ENCODE measurements at regions not wholly inside any gene's neighbourhood (a gene's known extent, or its start where the extent isn't known, plus 50 kb on each side); places are given as distances from the start of the nearest gene placed in this dataset.

DNA sequence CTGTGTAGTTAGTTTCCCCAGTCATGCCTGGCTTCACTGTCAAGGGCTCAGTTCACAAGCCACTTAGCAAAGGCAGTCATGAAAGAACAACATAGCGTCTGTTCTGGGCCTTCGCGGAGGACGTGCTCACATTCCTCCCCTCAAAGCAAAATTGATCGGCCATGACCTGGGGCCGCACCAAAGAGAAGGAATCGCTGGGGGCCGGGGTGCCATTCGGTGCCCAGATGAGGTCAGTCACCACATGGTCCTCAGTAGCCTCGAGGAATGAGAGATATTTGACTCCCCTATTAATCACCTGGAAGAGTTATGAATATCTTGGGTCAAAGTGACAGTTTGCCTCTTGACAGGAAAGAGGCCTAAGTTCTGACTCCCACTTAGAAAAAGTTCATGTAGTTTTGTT lies 251.1 kb upstream of the JUN start:
- DNase-seq, result no peak

DNA sequence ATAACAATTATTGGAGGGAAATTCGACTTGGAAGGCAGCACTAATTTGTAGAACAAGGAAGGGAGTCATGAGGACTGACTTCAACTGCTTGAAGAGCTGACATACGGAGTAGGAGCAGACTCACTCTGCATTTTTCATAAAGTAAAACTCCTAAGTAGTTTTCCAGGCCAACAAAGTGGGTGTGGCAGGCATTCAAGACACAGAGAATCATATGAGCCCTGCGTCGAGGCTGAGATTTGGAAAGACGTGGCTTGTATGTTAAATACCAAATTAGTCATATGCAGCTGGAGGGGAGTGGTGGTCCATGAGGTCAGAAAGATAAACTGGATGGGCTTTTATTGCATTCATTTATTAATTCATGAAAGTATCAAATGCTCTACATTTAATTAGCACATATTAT lies 255.7 kb upstream of the JUN start:
- DNase-seq, result no peak

DNA sequence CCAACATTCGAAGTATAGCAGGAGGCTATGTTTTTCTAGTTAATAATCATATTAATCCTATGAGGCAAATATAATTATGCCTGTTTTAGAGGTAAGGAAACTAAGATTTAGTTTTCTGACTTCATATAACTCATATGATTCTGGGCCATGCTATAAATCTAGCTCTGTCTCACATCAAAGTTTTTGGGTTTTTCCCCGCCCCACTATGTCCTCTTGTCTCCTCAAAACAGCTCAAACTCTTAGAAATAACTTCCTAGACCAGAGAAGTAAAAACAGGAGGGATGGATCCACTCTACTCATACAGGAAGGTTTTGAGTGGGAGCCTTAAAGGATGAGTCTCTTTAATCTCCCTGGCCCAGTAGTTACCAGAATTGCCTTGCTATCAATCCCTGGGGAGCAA lies 256.4 kb upstream of the FGGY start:
- DNase-seq, result no peak

DNA sequence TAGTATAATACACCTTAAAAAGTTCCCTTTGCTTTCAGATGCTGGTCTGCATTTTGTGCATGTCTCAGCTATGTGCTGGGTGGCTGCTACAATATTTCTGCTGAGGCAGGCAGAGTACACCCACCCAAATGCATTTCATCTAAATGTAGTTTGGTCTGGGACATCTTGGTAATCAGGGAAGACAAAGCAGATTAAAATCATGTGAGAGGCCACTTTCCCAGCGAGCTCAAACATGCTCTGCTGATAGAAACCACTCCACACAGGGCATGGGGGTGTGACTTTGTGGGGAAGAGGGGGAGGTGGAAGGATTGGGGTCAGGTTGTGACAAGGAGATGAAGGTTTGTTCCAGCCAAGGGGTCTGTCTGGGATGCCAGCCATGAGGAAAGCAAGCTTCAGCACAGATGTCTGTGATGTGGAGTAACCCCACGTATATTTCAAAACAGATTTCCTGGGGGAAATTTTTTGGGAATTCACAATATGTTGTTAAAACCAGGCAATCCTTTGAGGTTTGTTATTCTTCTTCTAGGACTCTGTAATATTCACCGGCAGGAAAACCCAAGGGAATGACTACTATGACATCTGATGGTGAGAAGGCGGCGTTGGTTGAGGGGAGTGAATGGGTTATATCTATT lies 255.1 kb upstream of the FGGY start:
- DNase-seq, result no peak

DNA sequence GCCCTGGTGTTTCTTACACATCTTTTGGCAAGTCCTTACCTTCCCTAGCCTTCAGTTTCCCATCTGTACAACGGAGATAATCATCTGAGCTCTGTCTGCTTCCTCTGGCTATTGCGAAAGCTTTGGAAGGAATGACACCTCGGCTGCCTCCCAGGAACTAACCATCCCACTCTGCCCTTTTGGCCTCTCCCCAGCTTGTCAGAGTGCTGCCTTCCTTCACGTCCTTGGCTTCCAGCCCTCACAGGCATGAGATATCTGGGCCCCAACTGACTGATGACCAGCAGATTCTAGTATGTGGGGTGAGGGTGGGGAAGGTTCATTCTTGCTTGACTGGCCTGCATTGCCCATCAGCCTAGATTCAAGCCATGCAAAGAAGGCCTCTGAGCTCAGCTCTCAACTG lies 253.1 kb upstream of the FGGY start:
- no peak for DNase-seq

DNA sequence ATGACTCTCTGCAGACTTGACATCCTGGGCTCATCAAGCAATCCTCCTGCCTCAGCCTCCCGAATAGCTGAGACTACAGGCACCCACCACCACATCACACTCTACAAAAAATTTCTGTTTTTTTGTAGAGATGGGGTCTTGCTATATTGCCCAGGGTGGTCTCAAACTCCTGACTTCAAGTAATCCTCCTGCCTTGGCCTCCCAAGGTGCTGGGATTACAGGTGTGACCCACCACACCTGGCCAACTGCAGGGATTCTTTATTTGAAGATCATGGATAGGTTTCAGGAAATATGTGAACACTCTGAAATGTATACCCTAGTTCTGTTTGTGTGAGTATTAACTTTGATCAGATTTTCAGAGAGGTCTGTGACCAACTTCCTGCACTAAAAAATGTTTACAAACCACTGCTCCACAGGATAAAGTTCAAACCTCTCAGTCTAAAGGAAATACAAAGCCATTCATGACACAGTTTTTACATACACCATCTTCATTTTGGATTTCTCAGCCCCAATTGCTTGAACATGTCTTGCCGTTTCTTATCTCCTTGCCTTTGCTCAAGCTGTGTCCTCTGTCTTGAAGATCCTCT lies 252.3 kb upstream of the FGGY start:
- no peak for DNase-seq

DNA sequence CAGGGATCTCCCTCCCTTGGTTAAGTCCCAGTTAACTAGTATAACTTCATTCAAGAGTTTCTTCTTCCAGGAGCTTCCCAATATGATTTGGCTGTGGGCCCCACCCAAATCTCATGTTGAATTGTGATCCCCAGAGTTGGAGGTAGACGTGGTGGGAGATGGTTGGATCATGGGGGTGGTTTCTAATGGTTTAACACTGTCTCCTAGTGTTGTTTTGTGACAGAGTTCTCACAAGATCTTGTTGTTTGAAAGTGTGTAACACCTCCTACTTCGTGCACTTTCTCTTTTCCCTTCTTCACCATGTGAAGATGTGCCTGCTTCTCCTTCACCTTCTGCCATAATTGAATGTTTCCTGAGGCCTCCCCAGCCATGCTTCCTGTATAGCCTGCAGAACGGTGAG lies 251.8 kb upstream of the FGGY start:
- DNase-seq, result no peak

DNA sequence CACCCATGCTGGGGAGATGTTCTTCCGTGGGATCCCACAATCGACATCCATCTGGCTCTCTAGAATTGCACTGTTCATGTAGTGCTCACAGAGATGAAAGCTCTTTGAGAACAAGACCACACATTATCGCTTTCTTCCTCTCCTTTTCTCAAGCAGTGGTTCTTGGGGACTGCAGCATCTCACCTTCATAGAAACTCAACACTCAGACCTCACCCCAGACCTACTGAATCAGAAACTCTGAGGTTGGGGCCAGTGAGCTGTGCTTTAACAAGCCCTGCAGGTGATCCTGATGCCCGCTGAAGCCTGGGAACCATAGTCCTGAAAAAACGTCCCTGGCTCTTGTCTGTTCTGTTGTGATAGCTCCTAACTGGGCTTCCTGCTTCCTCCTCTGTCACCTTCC lies 251.3 kb upstream of the FGGY start:
- DNase-seq, result no peak

DNA sequence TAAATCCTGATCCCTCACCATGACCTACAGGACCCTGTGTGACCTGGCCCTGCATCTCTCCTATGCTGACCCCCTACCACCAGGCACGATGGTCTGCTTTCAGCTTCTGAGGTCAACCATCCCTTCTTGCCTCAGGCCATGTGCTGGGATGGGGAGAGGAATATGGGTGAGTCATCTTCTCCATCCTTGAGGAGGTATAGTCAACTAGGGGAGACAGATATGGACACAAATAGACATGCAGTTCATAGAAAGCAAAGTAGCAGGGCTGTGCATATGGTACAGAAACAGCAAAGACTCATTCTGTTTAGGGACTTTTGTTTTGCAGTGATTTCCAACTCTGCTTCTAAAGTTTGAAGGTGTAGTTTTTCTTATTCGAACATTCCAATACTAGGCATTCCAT lies 250.8 kb upstream of the FGGY start:
- DNase-seq, result no peak

DNA sequence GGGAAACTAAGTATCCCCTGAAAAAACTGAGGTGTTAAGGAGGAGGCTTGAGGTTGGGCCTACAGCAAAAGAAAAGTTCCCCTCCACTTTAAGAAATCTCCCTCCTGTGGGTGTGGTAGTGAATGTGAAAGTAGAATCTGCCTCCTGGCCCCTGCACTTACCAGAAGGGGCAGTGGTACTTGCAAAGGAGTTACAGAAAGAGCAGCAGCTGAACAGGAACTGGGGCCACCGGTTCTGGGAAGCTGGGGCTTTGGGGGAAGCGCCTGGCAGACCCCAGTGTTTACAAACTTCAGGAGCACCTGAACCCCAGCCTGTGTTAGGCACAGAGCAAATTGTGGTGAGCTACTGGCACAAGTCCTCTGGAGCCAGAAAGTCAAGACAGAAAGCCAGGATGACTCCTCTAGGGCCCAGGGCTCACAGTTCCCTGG lies 250.2 kb upstream of the FGGY start:
- DNase-seq, result no peak

DNA sequence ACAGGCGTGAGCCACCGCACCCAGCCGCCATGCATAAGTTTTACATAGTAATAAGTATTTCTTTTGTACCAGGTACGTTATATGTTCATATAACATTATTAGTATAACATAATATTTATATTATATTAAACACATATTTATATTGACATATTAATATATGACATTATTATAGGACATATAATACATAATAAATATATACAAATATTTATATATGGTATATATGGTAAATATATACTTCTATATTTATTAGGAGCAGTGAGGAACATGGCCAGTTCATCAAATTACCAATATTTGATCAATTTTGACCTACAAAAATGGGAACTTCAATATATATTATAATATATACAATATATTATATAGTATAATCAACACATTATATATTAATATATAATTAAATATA lies 245.9 kb upstream of the FGGY start:
- no peak for DNase-seq

DNA sequence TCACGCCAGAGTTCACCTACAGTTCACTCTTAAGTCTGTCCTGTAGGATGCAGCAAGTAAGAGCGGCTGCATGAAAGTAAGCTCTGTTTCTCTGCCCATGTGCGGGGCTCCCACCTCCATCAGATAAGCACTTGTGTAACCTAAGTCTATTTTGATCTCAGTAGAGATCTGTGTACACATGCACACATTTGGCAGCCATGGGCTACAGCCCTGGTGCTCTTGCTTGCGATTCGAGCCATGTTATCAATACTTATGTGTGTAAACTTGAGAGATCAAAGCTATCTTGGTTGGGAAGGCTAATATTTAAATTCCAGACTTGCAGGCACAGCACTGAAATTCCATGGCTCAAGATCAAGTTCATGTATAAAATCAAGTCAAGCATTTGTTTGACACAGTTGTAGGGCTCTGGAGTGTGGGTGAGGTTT lies 244.7 kb upstream of the FGGY start:
- no peak for DNase-seq

DNA sequence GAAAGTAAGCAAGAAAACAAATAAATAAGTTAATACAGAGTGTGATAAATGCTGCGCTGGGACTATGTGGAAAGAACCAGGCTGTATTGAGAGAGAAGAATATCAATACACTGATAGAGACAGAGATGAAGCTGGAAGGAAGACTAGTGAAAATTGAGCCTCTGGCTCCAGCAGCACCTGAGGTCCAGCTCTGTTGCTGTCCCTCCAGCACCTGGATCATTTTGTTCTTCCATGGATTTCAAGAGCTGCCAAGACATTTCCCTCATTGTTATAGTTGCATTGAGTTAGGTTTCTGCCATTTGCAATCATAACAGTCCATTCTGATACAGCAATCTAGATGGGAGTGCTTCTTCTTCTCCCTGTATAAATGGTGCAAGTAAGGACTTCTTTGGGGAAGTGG lies 242.7 kb upstream of the FGGY start:
- DNase-seq, result no peak

DNA sequence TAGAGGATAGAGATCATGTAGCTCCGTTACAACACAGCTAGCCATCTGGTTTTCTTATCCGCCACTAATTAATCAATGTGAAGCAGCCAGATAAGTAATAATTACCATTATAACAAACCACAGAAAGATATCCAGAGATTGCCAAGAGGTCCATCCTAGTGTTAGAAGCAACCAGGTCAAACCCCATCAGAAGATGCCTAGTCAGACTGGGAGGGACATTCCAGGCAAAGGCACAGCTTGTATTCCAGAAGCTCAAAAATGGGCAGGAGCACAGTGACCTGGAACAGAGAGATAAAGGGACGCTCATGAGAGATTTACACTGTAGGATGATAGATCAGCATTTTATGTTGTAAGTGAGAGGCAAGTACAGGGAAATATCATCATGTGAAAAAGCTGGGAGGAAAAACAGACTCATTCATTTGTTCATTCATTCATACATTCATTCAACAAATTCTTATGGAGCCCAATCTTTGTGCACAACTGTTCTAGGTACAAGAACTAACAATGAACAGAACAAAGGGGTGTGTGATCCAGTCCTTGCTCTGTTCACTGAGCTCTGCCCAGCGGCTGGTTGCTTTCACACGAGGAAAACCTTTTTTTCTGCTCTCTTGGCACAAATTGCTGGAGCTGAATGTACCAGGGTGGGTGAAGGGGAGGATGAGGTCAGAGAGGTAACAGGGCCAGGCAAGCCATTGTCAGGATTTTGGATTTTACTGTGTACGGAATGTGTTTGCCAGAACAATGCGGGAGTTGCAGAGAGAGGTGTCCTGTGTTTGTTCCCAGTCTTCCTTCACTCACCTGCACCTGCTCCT lies 240.8 kb upstream of the FGGY start:
- no peak for DNase-seq

DNA sequence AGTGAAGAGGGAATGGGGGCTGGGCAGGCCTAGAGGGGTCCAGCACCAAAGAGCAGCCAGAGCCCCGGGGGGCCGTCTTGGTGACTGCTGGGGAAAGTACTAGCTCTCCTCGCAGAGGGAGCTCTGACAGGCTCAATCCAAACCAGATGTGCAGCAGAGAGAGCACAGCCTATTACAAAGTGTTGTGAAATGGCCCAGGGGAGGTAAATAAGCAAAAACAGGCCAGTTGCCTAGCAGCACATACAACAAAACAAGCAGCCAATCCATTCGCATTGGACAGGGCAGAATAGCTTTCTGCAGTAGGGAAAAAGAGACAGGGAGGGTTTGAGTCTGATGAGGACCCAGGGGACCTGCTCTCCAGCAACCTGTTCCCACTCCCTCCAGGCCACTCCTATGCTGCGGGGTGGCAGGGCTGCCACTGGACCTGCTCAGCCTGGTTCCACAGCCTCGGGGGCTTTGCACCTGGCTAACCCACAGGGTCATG lies 239.6 kb upstream of the FGGY start:
- peak; percentile 76 for DNase-seq

DNA sequence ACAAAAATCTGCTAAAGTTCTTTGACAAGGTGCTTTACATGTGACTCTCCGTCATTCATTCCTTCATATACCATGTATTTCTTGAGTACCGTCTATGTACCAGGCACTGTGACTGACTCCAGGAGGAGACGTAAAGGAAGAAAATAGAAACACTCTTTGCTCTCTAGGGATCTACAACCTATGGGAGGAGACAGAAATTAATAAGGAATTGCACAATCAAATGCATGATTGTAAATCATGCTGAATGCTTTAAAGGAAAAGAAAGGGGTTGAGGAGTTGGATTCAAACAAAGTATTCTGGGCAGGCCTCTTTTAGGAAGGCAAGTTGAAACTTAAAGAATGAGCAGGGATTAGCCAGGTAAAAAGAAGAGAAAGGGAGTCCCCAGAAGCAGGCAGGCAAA lies 239.1 kb upstream of the FGGY start:
- no peak for DNase-seq

DNA sequence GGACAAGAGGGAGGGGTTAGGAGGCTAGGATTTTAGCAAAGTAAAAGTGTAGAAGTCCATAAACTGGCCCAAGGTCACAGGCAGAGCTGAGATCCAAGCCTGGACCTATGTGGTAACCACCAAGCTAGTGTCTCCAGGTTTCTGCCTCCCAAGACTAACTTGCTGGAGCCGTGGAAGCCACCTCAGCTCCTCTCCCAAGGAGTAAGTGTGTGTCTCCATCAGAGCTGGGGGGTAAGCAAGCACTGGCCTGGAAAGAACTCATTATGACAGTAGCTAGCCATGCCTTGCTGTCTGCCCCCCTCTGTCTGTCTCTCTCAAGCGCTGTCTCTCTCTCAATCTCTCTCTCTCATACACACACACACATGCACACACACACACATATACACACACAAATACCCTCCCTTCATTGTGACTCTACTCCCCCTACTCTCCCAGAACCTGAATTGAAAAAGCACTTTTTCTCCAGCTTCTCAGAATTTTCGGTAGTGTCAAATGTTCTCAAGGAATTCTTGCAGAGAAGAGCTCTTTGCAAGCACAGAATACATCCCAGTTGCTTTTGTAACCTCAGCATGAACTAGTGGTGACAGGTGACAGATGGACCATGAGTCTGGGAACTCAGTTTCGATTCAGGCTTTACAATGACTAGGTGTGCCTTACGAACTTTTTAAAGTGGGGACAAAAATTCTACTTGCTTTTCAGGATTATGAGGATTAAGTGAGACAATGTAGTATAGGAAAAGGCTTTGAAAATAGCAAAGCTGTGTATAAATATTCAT lies 238.0 kb upstream of the FGGY start:
- no peak for DNase-seq

DNA sequence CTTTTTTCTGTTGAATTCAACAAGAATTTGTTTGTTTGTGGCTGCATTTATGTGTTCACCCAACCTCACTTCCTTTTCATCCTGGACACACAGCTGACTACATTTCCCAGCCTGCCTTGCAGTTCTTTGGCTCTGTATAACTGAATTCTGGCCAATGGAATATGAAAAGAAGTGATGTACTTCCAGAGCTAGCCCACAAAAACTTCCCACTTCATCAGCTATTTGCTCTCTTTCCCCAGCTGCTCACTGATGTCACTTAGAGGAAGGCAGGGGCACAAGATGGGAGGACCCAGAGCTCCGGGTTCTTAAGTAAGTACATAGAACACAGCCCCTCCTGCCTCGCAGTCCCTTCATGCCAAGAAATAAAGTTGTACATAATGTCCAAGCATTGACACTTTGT lies 235.0 kb upstream of the FGGY start:
- DNase-seq, result peak; percentile 47

DNA sequence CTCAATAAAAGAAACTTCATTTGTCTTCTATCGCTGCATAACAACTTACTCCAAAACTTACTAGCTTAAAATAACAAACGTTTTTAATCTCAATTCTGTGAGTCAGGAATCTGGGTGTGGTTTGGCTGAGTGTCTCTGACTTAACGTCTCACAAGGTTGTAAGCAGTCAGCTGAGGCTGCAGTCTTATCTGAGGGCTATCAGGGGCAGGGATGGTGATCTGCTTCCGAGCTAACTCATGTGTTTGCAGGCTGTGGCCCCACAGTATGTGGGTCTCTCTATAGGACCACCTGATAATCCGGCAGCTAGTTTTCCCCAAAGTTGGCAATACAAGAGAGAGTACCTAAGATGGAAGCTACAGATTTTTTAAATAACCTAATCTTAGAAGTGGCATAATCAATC lies 234.2 kb upstream of the FGGY start:
- no peak for DNase-seq

DNA sequence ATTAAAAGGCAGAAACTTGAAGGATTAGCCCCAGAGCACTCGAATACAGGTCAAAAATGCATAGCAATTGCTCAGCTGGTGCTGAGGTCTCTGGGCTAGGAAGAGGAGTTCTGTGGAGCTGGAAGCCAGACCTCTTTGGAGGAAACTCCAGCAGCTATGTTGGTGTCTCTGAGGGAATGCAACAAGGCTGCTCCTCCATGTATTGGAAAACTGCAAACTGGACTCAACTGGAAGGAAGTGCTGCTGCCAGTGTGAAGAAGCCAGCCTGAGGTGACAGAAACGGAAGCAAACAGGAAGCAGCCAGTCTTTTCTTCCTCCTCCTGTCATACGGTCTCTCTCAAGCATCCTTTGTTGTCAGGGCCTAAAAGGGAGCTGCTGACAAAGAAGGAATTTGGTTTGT lies 233.4 kb upstream of the FGGY start:
- peak; percentile 19 for DNase-seq

DNA sequence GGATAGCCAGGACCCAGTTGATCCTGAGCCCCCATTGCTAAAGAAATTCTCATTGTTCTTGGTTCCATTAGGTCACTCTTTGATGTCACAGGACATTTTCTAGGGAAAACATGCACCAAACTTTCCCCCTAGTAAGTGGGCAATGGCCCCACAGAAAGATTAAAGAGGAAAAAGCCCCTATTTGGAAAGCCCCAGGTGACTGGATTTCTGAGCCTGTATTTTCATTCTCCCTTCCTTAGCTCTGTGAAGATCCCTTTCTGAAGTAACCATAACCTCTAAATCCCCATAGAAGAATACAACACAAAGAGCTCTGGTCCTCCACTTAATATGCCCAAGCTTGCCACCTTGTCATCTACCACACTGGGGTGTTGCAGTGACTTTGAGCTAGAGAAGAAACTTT lies 232.3 kb upstream of the FGGY start:
- DNase-seq, result no peak

DNA sequence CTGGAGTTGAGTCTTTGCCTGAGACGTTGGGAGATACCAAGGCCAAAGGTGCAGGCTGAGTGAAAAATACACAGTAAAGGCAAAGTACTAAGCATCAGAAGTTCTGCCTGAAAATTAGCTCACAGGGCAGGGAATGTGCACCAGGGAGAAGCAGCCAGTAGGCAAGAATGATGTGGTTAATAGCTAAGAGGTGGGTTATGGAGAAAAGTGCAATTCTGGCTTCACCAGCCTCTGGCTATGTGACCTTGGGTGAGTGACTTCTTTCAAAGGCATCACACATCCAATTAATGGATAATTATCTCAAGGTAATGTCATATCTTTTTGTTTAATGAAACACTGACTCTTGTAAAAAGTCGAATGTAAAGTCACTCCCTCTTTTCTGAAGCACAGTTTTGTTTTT lies 230.7 kb upstream of the FGGY start:
- no peak for DNase-seq

DNA sequence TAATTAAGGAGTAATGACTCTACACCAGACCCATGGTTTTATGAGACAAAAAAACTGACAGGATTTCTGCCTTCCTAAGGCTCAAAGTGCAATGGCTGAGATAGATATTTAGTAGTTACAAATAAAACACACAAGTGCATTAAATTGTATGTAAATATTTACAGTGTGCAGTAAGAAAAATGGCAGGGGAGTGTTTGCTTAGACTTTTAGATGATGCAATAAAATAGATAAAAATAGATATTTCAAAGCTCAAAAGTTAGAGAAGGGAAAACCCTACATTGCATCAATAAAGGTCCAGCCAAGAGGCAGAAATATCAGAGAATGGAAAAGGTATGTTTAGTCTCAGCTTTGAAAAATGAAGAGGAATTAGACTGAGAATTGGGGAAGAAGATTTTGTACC lies 226.3 kb upstream of the FGGY start:
- peak; percentile 40 for DNase-seq

DNA sequence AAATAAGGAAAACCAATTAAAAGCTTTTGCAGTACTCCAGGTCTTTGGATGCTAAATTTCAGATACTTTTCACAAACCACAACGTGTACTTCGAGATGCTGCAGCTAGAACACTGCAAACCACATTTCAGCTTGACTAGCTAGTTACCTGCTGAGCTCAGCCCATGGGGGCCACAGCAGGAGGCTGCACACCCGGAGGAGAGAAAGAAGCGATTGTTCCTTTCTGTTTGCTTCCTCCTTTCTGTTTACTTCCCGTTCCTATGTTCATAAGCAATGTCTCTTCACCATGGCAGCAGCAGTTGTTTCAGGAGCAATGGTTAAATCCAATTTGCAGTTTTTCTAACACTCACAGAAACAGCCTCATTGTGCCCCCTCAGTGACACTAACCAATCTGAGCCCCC lies 225.6 kb upstream of the FGGY start:
- DNase-seq, result peak; percentile 78

All from DMS53 (cell line).